GM19438 (cell line): ENCODE measurements at regions not wholly inside any gene's neighbourhood (a gene's known extent, or its start where the extent isn't known, plus 50 kb on each side); places are given as distances from the start of the nearest gene placed in this dataset.
"Not testable (repeated sequence)": the region's sequence is repeated elsewhere in the genome, so short reads cannot be mapped to it uniquely, and the experiment has no call there.

ENCODE experiments used
- ATAC-seq: cut with Tn5 transposase; IDR thresholded peaks from one replicate; pipeline ENCODE4 v1.9.1; 2021; ENCODE audit warnings: low read depth; ENCODE audit not compliant: unreplicated experiment

GRCh38 chr1:199031170-199031569, 392.3 kb downstream of the PTPRC start:
- ATAC-seq = not testable (repeated sequence)

GRCh38 chr1:199032479-199032878, 393.6 kb downstream of the PTPRC start:
- not testable (repeated sequence) for ATAC-seq

GRCh38 chr1:199033661-199034060, 394.8 kb downstream of the PTPRC start:
- ATAC-seq = no peak

- ATAC-seq = no peak
These were observed 399.3 kb downstream of the PTPRC start for GRCh38 chr1:199038156-199038555.

- ATAC-seq = no peak
These were observed 401.5 kb downstream of the PTPRC start for GRCh38 chr1:199040076-199040905.

- ATAC-seq = peak; percentile 99
These were observed 402.5 kb downstream of the PTPRC start for GRCh38 chr1:199041173-199041914.

GRCh38 chr1:199042193-199042592, 403.4 kb downstream of the PTPRC start:
- no peak for ATAC-seq

GRCh38 chr1:199044191-199044590, 405.4 kb downstream of the PTPRC start:
- no peak for ATAC-seq

GRCh38 chr1:199046618-199047017, 407.8 kb downstream of the PTPRC start:
- ATAC-seq = no peak

GRCh38 chr1:199054694-199055093, 415.9 kb downstream of the PTPRC start:
- no peak for ATAC-seq

GRCh38 chr1:199057322-199057721, 418.5 kb downstream of the PTPRC start:
- no peak for ATAC-seq

GRCh38 chr1:199058281-199058680, 419.4 kb downstream of the PTPRC start:
- no peak for ATAC-seq

GRCh38 chr1:199064971-199065370, 426.1 kb downstream of the PTPRC start:
- ATAC-seq = no peak

- ATAC-seq = peak; percentile 78
These were observed 428.6 kb downstream of the PTPRC start for GRCh38 chr1:199067483-199067882.

- ATAC-seq = no peak
These were observed 432.2 kb downstream of the PTPRC start for GRCh38 chr1:199071080-199071479.

- no peak for ATAC-seq
These were observed 434.3 kb downstream of the PTPRC start for GRCh38 chr1:199073166-199073565.

- no peak for ATAC-seq
These were observed 437.0 kb downstream of the PTPRC start for GRCh38 chr1:199075792-199076191.

- ATAC-seq = no peak
These were observed 441.2 kb downstream of the PTPRC start for GRCh38 chr1:199079994-199080393.

- ATAC-seq = peak; percentile 59
These were observed 442.9 kb downstream of the PTPRC start for GRCh38 chr1:199081739-199082138.

GRCh38 chr1:199082778-199083389, 444.0 kb downstream of the PTPRC start:
- ATAC-seq = no peak

- ATAC-seq = no peak
These were observed 444.8 kb downstream of the PTPRC start for GRCh38 chr1:199083680-199084079.
